Testis (tissue), 2 donors: ENCODE measurements at regions not wholly inside any gene's neighbourhood (a gene's known extent, or its start where the extent isn't known, plus 50 kb on each side); places are given as distances from the start of the nearest gene placed in this dataset.
A peak's percentile ranks its signal among the peaks of the same experiment; 100 is the strongest.

Experiments used
- DNase-seq: peaks from one replicate; pipeline ENCODE4 v3.0.0-alpha.2; 2019
- H3K27ac ChIP-seq, 2 donors: fragments of 200-600 bp; sonication (generic); one replicate each; pipeline ENCODE4 v1.5.1; 2019
- H3K27me3 ChIP-seq: fragments of 200-600 bp; sonication (generic); one replicate; pipeline ENCODE4 v1.5.1; 2019
- H3K36me3 ChIP-seq: fragments of 200-600 bp; sonication (generic); one replicate; pipeline ENCODE4 v1.5.1; 2017; ENCODE audit warnings: low read depth; ENCODE audit errors: missing control alignments
- H3K4me1 ChIP-seq: fragments of 200-600 bp; sonication (generic); one replicate; pipeline ENCODE4 v1.5.1; 2019
- H3K4me3 ChIP-seq, 2 donors: fragments of 200-600 bp; sonication (generic); one replicate each; pipeline ENCODE4 v1.5.1; 2017 to 2019
- H3K9me3 ChIP-seq: fragments of 200-600 bp; sonication (generic); one replicate; pipeline ENCODE4 v1.5.1; 2017
- POLR2A ChIP-seq: fragments of 450-650 bp; IDR thresholded peaks from one replicate; pipeline ENCODE4 v1.6.1; 2017; ENCODE audit warnings: antibody characterized with exemption, mild to moderate bottlenecking, moderate library complexity
- WGBS, 2 donors: methylation state at CpG; one replicate each; pipeline ENCODE4 v1.1.5; 2018; 5-methylcytosine and 5-hydroxymethylcytosine counted together
- intact Hi-C: fragments of 100-400 bp; cut with DNase I; formaldehyde crosslinking; loops from one replicate; pipeline ENCODE4 v1.15.1; 2023; ENCODE audit warnings: low total_unique reads
- TF ChIP-seq, protein P1 (sequence below), 3 experiments: fragments of 450-650 bp in 2 of 3; fragments of 200-600 bp in 1 of 3; sonication (generic) in 1 of 3; IDR thresholded peaks; one replicate each; pipeline ENCODE4 v1.5.1; 2016 to 2019; ENCODE audit warnings: antibody characterized with exemption in 3 of 3, mild to moderate bottlenecking in 2 of 3, moderate library complexity in 1 of 3

DNA sequence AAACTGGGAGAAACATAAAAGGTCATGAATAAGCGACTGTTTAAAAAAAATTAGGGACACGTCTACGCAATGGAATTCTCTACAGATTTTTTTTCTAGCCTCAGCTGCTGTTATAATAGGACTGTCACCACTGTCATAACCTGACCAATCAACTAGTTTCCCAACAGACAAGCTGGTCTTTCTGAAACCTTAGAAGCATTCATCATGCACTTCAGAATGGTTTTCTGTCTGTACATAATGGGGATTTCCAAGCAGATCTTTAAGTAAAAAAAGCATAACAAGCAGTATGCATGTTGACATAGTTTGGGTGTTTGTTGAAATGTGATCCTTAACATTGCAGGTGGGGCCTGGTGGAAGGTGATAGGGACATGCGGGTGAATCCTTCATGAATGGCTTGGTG, 58.3 kb upstream of the SEMA6A start:
- Histone ChIP-seq H3K27ac (no peak overlapping the region), H3K4me3 (no peak overlapping the region), H3K9me3 (no peaks in the 10 kb centered on the region), H3K36me3 (no peaks in the 10 kb centered on the region), H3K27me3 (no peaks in the 10 kb centered on the region), H3K4me1 (no peaks in the 10 kb centered on the region)
- no peak for TF ChIP-seq POLR2A
- TF ChIP-seq, protein P1, sequence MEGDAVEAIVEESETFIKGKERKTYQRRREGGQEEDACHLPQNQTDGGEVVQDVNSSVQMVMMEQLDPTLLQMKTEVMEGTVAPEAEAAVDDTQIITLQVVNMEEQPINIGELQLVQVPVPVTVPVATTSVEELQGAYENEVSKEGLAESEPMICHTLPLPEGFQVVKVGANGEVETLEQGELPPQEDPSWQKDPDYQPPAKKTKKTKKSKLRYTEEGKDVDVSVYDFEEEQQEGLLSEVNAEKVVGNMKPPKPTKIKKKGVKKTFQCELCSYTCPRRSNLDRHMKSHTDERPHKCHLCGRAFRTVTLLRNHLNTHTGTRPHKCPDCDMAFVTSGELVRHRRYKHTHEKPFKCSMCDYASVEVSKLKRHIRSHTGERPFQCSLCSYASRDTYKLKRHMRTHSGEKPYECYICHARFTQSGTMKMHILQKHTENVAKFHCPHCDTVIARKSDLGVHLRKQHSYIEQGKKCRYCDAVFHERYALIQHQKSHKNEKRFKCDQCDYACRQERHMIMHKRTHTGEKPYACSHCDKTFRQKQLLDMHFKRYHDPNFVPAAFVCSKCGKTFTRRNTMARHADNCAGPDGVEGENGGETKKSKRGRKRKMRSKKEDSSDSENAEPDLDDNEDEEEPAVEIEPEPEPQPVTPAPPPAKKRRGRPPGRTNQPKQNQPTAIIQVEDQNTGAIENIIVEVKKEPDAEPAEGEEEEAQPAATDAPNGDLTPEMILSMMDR (IDR thresholded peaks at IDR 0.05): no peak
- DNase-seq: no peak
- WGBS, 2 donors: 58 to 68% methylated on average over 4 of the region's 4 CpGs
- intact Hi-C loops: no loop called here

DNA sequence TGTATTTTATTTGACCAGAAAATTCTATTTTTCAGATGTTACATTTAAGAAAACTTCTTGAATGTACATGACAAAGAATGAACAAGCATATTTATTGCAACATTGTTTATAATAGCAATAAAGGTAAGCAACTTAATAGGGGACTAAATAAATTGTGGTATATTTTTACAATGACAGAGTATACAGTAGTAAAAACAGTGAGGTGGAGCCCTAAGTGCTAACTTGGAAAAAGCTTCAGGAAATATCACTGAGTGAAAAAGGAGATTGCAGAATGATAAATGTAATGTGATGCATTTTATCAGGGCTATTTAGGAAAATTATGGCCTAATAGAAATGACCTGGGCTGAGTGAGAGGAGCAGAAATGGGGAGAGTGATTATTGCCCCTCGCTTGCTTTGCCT, 56.5 kb upstream of the SEMA6A start:
- no peaks in the 10 kb centered on the region for H3K9me3 ChIP-seq
- H3K4me3 ChIP-seq: no peak overlapping the region
- intact Hi-C loops: no loop called here
- H3K36me3 ChIP-seq: no peaks in the 10 kb centered on the region
- no peaks in the 10 kb centered on the region for H3K4me1 ChIP-seq
- no peak for DNase-seq
- no peak for TF ChIP-seq POLR2A
- TF ChIP-seq, protein P1 (IDR thresholded peaks at IDR 0.05): no peak
- no peak overlapping the region for H3K27ac ChIP-seq
- 91 to 98% methylated on average over 1 of the region's 1 CpG for WGBS, 2 donors
- H3K27me3 ChIP-seq: no peaks in the 10 kb centered on the region

DNA sequence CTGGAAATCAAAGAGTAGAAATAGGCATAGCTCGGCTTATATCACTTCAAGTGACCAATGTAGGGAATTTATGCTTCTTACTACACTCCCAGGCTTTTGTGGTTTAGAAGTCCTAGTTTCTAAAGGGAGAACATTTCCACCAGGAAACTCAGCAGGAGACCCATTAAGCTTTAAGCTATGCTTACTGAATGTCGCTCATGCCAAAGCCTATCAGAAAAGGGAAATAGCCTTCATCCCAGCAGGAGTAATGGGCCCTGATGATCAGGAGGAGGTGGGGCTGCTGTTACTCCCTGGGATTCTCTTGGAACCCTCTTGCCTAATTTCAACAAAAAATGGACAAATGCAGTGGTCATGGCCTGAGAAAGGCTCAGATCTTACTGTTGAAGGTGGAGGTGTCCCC, 54.5 kb upstream of the SEMA6A start:
- DNase-seq: no peak
- Histone ChIP-seq H3K9me3 (no peaks in the 10 kb centered on the region), H3K36me3 (no peaks in the 10 kb centered on the region), H3K27me3 (no peaks in the 10 kb centered on the region), H3K27ac (no peak overlapping the region), H3K4me3 (no peak overlapping the region), H3K4me1 (no peaks in the 10 kb centered on the region)
- WGBS, 2 donors: 95 to 96% methylated on average over 2 of the region's 2 CpGs
- TF ChIP-seq, protein P1 (IDR thresholded peaks at IDR 0.05): no peak
- TF ChIP-seq POLR2A: no peak
- intact Hi-C loops: no loop called here

DNA sequence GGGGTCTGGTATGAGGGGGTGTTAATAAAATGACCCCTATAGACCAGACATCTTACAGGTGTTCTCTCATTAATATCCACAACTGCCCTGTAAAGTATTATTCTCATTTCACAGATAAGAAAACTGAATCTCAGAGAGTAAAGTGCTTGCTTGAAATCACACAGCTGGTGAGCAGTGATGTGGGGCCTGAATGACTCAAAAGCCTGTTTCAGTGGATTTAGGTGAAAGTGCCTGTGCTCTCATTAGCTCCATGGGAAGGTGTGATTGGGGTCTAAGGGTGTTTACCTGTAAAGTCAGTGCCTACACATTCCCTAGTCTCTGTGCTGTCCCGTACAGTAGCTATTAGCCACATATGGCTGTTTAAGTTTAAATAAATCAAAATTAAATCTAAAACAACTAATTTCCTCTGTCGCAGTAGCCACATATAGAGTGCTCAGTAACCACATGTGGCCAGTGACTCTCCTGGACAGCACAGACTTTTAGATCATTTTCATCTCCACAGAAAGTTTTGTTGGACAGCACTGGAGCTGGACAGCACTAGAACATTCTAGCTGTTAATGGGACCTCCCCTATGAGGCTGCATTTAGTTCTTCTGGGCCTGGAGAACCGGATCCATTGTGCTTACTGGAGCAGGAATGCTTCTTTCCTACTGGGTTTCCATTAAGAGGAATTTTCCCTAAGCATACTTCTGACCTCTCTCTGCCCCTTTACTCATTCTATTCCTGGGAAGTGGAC, 52.5 kb upstream of the SEMA6A start:
- Histone ChIP-seq H3K36me3 (no peaks in the 10 kb centered on the region), H3K4me1 (no peaks in the 10 kb centered on the region), H3K27me3 (no peaks in the 10 kb centered on the region), H3K9me3 (no peaks in the 10 kb centered on the region), H3K4me3 (no peak overlapping the region), H3K27ac (peak overlapping the region in 1 of 2 donors; percentile 68)
- TF ChIP-seq, protein P1 (IDR thresholded peaks at IDR 0.05): no peak
- no peak for TF ChIP-seq POLR2A
- WGBS, 2 donors: 92 to 96% methylated on average over 3 of the region's 3 CpGs
- intact Hi-C loops: no loop called here
- DNase-seq: no peak

DNA sequence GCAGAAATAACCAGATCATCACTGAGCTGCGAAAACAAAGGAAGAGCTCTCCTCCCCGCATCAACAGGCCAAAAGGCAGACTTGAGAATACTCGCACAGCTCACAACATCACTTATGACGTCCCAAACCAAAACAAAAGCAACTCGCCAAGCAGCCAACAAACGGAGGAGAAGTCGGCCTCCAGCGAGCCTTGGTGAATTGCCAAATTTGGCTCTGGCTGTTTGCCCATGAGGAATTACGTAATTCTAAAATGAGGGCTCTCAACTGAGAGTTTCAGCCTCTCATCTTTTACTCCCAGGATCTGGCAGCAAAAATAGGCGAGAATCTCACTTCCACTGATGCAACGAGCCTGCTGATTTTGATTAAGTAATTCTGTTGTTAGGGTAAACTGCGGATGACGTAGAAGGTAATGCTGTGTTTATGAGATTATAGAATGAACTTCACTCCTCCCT, 51.7 kb upstream of the SEMA6A start:
- no peak for TF ChIP-seq POLR2A
- TF ChIP-seq, protein P1 (IDR thresholded peaks at IDR 0.05): no peak
- intact Hi-C loops: no loop called here

More for the DNA sequence above, 51.7 kb upstream of the SEMA6A start:
- Histone ChIP-seq H3K36me3 (no peaks in the 10 kb centered on the region), H3K9me3 (no peaks in the 10 kb centered on the region), H3K27me3 (no peaks in the 10 kb centered on the region), H3K27ac (peak overlapping the region in 1 of 2 donors; percentile 68), H3K4me1 (no peaks in the 10 kb centered on the region), H3K4me3 (no peak overlapping the region)
- WGBS, 2 donors: 45 to 50% methylated on average over 13 of the region's 13 CpGs
- DNase-seq: peak; percentile 74
